ENCODE measurements at regions not wholly inside any gene's neighbourhood (a gene's known extent, or its start where the extent isn't known, plus 50 kb on each side); places are given as distances from the start of the nearest gene placed in this dataset.

GRCh38 chr1:222370081-222370912, 177.6 kb downstream of the HHIPL2 start:
- 82 to 93% (median 90%) methylated on average over 10 of the region's 10 CpGs for WGBS, 5 donors
- Histone ChIP-seq H3K27ac (no peak overlapping the region), H3K27me3 (replicated peaks in 1 of 7) (no peaks in the 10 kb centered on the region), H3K36me3 (no peaks in the 10 kb centered on the region), H3K4me3 (no peak overlapping the region), H3K9me3 (no peaks in the 10 kb centered on the region), H3K4me1 (no peaks in the 10 kb centered on the region)
- TF ChIP-seq CTCF (IDR thresholded peaks at IDR 0.05 in 8 of 11, conservative IDR thresholded peaks at IDR 0.05 in 3 of 11) = no peak
- TF ChIP-seq POLR2AphosphoS5 (IDR thresholded peaks at IDR 0.05) = no peak
- no peak for TF ChIP-seq POLR2A (IDR thresholded peaks at IDR 0.05)
- intact Hi-C loops (cut with DNase I; ENCODE audit: low total_unique reads) = no loop called here
- DNase-seq = no peak

GRCh38 chr1:222369148-222369547, 178.8 kb downstream of the HHIPL2 start:
- DNase-seq = no peak
- no peaks in the 10 kb centered on the region for H3K4me1 ChIP-seq
- no peak overlapping the region for H3K27ac ChIP-seq
- intact Hi-C loops (cut with DNase I; ENCODE audit: low total_unique reads) = no loop called here
- WGBS, 5 donors = 82 to 93% (median 89%) methylated on average over 12 of the region's 12 CpGs
- H3K4me3 ChIP-seq = no peak overlapping the region
- H3K9me3 ChIP-seq = no peaks in the 10 kb centered on the region
- no peak for TF ChIP-seq POLR2A (IDR thresholded peaks at IDR 0.05)
- no peak for TF ChIP-seq CTCF (IDR thresholded peaks at IDR 0.05 in 8 of 11, conservative IDR thresholded peaks at IDR 0.05 in 3 of 11)
- TF ChIP-seq POLR2AphosphoS5 (IDR thresholded peaks at IDR 0.05) = no peak
- no peaks in the 10 kb centered on the region for H3K36me3 ChIP-seq
- H3K27me3 ChIP-seq (replicated peaks in 1 of 7) = no peaks in the 10 kb centered on the region

GRCh38 chr1:222358100-222358499, 189.8 kb downstream of the HHIPL2 start:
- H3K4me3 ChIP-seq = no peak overlapping the region
- no peak overlapping the region for H3K27ac ChIP-seq
- peaks cover 0 to 18% (median 7%) of the 10 kb centered on the region in 8 donors for H3K9me3 ChIP-seq
- no peak for DNase-seq
- H3K36me3 ChIP-seq = no peaks in the 10 kb centered on the region
- intact Hi-C loops (cut with DNase I; ENCODE audit: low total_unique reads) = no loop called here
- H3K27me3 ChIP-seq (replicated peaks in 1 of 7) = no peaks in the 10 kb centered on the region
- H3K4me1 ChIP-seq = no peaks in the 10 kb centered on the region
- TF ChIP-seq POLR2A (IDR thresholded peaks at IDR 0.05) (no peak), CTCF (IDR thresholded peaks at IDR 0.05 in 8 of 11, conservative IDR thresholded peaks at IDR 0.05 in 3 of 11) (no peak), POLR2AphosphoS5 (IDR thresholded peaks at IDR 0.05) (no peak)
- WGBS, 5 donors = 0 to 45% (median 0%) methylated on average over 1 of the region's 1 CpG

- no peak for DNase-seq
- intact Hi-C loops (cut with DNase I; ENCODE audit: low total_unique reads) = no loop called here
- Histone ChIP-seq H3K36me3 (no peaks in the 10 kb centered on the region), H3K27me3 (replicated peaks in 1 of 7) (no peaks in the 10 kb centered on the region), H3K4me3 (no peak overlapping the region), H3K27ac (no peak overlapping the region), H3K4me1 (no peaks in the 10 kb centered on the region), H3K9me3 (peaks cover 0 to 18% (median 7%) of the 10 kb centered on the region in 8 donors)
- 84 to 97% (median 91%) methylated on average over 4 of the region's 4 CpGs for WGBS, 5 donors
- TF ChIP-seq CTCF (IDR thresholded peaks at IDR 0.05 in 8 of 11, conservative IDR thresholded peaks at IDR 0.05 in 3 of 11) = no peak
- TF ChIP-seq POLR2A (IDR thresholded peaks at IDR 0.05) = no peak
- TF ChIP-seq POLR2AphosphoS5 (IDR thresholded peaks at IDR 0.05) = no peak
Measured at GRCh38 chr1:222357252-222357651, 190.7 kb downstream of the HHIPL2 start.
